Suprapubic skin (tissue), 4 donors: ENCODE measurements at regions not wholly inside any gene's neighbourhood (a gene's known extent, or its start where the extent isn't known, plus 50 kb on each side); places are given as distances from the start of the nearest gene placed in this dataset.

Source experiments
- CTCF ChIP-seq, 2 donors: fragments of 200-600 bp in 1 of 2; fragments of 450-650 bp in 1 of 2; sonication (generic) in 1 of 2; IDR thresholded peaks; one replicate each; pipeline ENCODE4 v1.5.1; 2016 to 2019; ENCODE audit warnings: antibody characterized with exemption in 2 of 2, mild to moderate bottlenecking in 1 of 2, moderate library complexity in 1 of 2
- EP300 ChIP-seq: sonication (generic); formaldehyde crosslinking; IDR thresholded peaks from one replicate; pipeline ENCODE4 v1.6.1; 2017; ENCODE audit warnings: antibody characterized with exemption
- POLR2A ChIP-seq, 2 donors: fragments of 450-650 bp; IDR thresholded peaks; one replicate each; pipeline ENCODE4 v1.6.1; 2017; ENCODE audit warnings: antibody characterized with exemption in 2 of 2, mild to moderate bottlenecking in 2 of 2, moderate library complexity in 2 of 2
- POLR2AphosphoS5 ChIP-seq, 3 donors: sonication (generic); formaldehyde crosslinking; IDR thresholded peaks; one replicate each; pipeline ENCODE4 v1.6.1; 2017; ENCODE audit warnings: antibody characterized with exemption in 3 of 3

GRCh38 chr5:51521583-51521982 is 138.3 kb downstream of the ISL1 start:
- TF ChIP-seq POLR2AphosphoS5 (IDR thresholded peaks at IDR 0.05), result no peak
- no peak for TF ChIP-seq CTCF (IDR thresholded peaks at IDR 0.05)
- no peak for TF ChIP-seq POLR2A (IDR thresholded peaks at IDR 0.05)
- TF ChIP-seq EP300, result no peak
